ENCODE measurements at regions not wholly inside any gene's neighbourhood (a gene's known extent, or its start where the extent isn't known, plus 50 kb on each side); places are given as distances from the start of the nearest gene placed in this dataset.

DNA sequence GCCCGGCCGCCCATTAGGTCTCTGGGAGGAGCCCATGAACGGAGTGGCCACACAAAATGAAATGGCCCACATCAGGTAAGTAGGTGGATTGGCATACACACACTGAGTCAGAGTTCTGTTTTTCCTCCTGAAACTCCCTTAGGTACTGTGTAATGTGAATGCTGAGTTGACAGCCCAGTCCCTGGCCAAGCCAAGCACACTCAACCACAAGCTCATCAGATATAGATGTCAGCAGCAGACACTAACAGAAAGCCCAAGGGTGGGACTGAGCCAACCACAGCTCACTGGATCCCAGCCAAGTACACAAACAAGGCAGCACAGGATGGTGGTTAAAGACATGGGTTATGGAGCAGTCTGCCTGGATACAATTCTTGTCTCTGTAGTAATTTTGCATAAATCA is 403.4 kb downstream of the GJA1 start (continued):
- TF ChIP-seq EHMT2 (IDR thresholded peaks at IDR 0.05) (no peak), ZNF232 (CRISPR knock-in tag; IDR thresholded peaks at IDR 0.05) (no peak), ZNF263 (CRISPR knock-in tag; IDR thresholded peaks at IDR 0.05; ENCODE audit: borderline replicate concordance) (no peak), NFXL1 (CRISPR knock-in tag; IDR thresholded peaks at IDR 0.05) (no peak), ZEB2 (IDR thresholded peaks at IDR 0.05) (no peak)

DNA sequence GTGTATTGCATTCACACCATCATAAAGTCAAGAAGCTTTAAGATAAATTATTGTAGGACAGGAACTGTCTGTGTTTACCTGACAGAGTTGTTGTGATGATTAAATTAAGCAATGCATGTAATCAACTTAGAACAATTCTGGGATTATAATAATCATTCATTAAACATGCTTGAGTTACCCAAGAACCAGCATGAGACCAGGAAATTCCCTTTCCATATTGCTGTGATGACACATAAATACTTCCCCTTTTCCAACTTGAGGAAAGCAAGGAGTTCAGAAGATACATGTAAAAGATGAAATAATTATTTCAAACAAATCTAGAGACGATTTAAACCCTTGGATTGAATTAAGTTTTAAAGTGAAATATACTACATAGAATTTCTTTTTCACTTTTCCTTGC is 404.4 kb downstream of the GJA1 start:
- Histone ChIP-seq H3K4me3 (no peak overlapping the region), H3K4me2 (ENCODE audit: insufficient read depth, low read length) (no peak overlapping the region), H3K4me1 (replicated peaks in 1 of 2; ENCODE audit: control insufficient read depth in 2 of 2, insufficient read depth in 2 of 2, low read length in 2 of 2) (no peaks in the 10 kb centered on the region), H3K27me3 (ENCODE audit: control insufficient read depth in 2 of 2, insufficient read depth in 2 of 2, low read length in 2 of 2) (no peaks in the 10 kb centered on the region), H3K9me3 (replicated peaks; ENCODE audit: control insufficient read depth, insufficient read depth, low read depth, low read length) (no peaks in the 10 kb centered on the region), H3K27ac (ENCODE audit: extremely low read depth, low read depth, low read length) (no peak overlapping the region), H3K36me3 (ENCODE audit: control insufficient read depth, insufficient read depth, low read length) (no peaks in the 10 kb centered on the region), H3K9ac (ENCODE audit: insufficient read depth in 1 of 2, low read depth in 2 of 2, low read length in 2 of 2) (no peak overlapping the region), H3K9me1 (ENCODE audit: control insufficient read depth, insufficient read depth, low read length) (no peaks in the 10 kb centered on the region), H2AFZ (ENCODE audit: low read depth, low read length) (no peak overlapping the region), H4K20me1 (replicated peaks; ENCODE audit: control insufficient read depth, insufficient read depth, low read length) (no peaks in the 10 kb centered on the region), H3K79me2 (ENCODE audit: control insufficient read depth, insufficient read depth, low read length) (no peaks in the 10 kb centered on the region)
- no TSS peak for BruUV-seq (replicated peaks)
- ChIA-PET POLR2A (no interaction called here), CTCF (ENCODE audit: low intra/inter-chr PET ratio) (no interaction called here)
- no peak for ATAC-seq
- in situ Hi-C loops (cut with MboI) (no loop called here), intact Hi-C loops (cut with micrococcal nuclease) (loop anchor here (10.0 kb wide), 1 partner anchor 785 kb away; no protein-coding TSS in a partner anchor)
- DNase-seq (ENCODE audit: extremely low read depth in 1 of 4, low spot score in 3 of 4) = no peak
- no peak for FAIRE-seq
- 0% methylated on average over 1 of the region's 1 CpG for WGBS (ENCODE audit: insufficient coverage, low coverage, missing lambda C conversion rate)
- TF ChIP-seq KLF6 (CRISPR knock-in tag; IDR thresholded peaks at IDR 0.05; ENCODE audit: borderline replicate concordance) (no peak), ZBTB17 (CRISPR knock-in tag; IDR thresholded peaks at IDR 0.05) (no peak), ZNF124 (CRISPR knock-in tag; IDR thresholded peaks at IDR 0.05) (no peak), CREM (IDR thresholded peaks at IDR 0.05; ENCODE audit: low read depth) (no peak), SMAD3 (CRISPR knock-in tag; conservative IDR thresholded peaks at IDR 0.05) (no peak), ZKSCAN8 (CRISPR knock-in tag; IDR thresholded peaks at IDR 0.05) (no peak)
- TF ChIP-seq, protein P1, sequence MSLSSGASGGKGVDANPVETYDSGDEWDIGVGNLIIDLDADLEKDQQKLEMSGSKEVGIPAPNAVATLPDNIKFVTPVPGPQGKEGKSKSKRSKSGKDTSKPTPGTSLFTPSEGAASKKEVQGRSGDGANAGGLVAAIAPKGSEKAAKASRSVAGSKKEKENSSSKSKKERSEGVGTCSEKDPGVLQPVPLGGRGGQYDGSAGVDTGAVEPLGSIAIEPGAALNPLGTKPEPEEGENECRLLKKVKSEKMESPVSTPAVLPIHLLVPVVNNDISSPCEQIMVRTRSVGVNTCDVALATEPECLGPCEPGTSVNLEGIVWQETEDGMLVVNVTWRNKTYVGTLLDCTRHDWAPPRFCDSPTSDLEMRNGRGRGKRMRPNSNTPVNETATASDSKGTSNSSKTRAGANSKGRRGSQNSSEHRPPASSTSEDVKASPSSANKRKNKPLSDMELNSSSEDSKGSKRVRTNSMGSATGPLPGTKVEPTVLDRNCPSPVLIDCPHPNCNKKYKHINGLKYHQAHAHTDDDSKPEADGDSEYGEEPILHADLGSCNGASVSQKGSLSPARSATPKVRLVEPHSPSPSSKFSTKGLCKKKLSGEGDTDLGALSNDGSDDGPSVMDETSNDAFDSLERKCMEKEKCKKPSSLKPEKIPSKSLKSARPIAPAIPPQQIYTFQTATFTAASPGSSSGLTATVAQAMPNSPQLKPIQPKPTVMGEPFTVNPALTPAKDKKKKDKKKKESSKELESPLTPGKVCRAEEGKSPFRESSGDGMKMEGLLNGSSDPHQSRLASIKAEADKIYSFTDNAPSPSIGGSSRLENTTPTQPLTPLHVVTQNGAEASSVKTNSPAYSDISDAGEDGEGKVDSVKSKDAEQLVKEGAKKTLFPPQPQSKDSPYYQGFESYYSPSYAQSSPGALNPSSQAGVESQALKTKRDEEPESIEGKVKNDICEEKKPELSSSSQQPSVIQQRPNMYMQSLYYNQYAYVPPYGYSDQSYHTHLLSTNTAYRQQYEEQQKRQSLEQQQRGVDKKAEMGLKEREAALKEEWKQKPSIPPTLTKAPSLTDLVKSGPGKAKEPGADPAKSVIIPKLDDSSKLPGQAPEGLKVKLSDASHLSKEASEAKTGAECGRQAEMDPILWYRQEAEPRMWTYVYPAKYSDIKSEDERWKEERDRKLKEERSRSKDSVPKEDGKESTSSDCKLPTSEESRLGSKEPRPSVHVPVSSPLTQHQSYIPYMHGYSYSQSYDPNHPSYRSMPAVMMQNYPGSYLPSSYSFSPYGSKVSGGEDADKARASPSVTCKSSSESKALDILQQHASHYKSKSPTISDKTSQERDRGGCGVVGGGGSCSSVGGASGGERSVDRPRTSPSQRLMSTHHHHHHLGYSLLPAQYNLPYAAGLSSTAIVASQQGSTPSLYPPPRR (CRISPR knock-in tag; IDR thresholded peaks at IDR 0.05; ENCODE audit: borderline replicate concordance) = no peak
- TF ChIP-seq, protein P2, sequence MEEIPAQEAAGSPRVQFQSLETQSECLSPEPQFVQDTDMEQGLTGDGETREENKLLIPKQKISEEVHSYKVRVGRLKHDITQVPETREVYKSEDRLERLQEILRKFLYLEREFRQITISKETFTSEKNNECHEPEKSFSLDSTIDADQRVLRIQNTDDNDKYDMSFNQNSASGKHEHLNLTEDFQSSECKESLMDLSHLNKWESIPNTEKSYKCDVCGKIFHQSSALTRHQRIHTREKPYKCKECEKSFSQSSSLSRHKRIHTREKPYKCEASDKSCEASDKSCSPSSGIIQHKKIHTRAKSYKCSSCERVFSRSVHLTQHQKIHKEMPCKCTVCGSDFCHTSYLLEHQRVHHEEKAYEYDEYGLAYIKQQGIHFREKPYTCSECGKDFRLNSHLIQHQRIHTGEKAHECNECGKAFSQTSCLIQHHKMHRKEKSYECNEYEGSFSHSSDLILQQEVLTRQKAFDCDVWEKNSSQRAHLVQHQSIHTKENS (CRISPR knock-in tag; IDR thresholded peaks at IDR 0.05) = no peak
- TF ChIP-seq, protein P3, sequence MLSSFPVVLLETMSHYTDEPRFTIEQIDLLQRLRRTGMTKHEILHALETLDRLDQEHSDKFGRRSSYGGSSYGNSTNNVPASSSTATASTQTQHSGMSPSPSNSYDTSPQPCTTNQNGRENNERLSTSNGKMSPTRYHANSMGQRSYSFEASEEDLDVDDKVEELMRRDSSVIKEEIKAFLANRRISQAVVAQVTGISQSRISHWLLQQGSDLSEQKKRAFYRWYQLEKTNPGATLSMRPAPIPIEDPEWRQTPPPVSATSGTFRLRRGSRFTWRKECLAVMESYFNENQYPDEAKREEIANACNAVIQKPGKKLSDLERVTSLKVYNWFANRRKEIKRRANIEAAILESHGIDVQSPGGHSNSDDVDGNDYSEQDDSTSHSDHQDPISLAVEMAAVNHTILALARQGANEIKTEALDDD (IDR thresholded peaks at IDR 0.05) = no peak
- TF ChIP-seq, protein P4, sequence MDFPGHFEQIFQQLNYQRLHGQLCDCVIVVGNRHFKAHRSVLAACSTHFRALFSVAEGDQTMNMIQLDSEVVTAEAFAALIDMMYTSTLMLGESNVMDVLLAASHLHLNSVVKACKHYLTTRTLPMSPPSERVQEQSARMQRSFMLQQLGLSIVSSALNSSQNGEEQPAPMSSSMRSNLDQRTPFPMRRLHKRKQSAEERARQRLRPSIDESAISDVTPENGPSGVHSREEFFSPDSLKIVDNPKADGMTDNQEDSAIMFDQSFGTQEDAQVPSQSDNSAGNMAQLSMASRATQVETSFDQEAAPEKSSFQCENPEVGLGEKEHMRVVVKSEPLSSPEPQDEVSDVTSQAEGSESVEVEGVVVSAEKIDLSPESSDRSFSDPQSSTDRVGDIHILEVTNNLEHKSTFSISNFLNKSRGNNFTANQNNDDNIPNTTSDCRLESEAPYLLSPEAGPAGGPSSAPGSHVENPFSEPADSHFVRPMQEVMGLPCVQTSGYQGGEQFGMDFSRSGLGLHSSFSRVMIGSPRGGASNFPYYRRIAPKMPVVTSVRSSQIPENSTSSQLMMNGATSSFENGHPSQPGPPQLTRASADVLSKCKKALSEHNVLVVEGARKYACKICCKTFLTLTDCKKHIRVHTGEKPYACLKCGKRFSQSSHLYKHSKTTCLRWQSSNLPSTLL (IDR thresholded peaks at IDR 0.05) = no peak

Measured in K562 (cell line).